Endodermal cell (in vitro differentiated cells): ENCODE measurements at regions not wholly inside any gene's neighbourhood (a gene's known extent, or its start where the extent isn't known, plus 50 kb on each side); places are given as distances from the start of the nearest gene placed in this dataset.

Experiments used
- DNase-seq: peaks from one replicate; pipeline ENCODE4 v3.0.0-alpha.2; 2017
- H3K27ac ChIP-seq: 2 replicates; pipeline ENCODE4 v1.5.1; 2013; ENCODE audit warnings: mild to moderate bottlenecking, low read depth, low read length, moderate library complexity
- H3K27me3 ChIP-seq: 2 replicates; pipeline ENCODE4 v1.6.1; 2013; ENCODE audit warnings: mild to moderate bottlenecking, low read length, moderate library complexity; ENCODE audit not compliant: insufficient read depth, control insufficient read depth, poor library complexity, severe bottlenecking
- H3K36me3 ChIP-seq: 2 replicates; pipeline ENCODE4 v1.7.0; 2013; ENCODE audit warnings: mild to moderate bottlenecking, low read length, moderate library complexity; ENCODE audit not compliant: control insufficient read depth, insufficient read depth
- H3K4me1 ChIP-seq: one replicate; pipeline ENCODE4 v1.7.0; 2013; ENCODE audit warnings: low read length; ENCODE audit not compliant: control insufficient read depth, insufficient read depth
- H3K4me3 ChIP-seq: 2 replicates; pipeline ENCODE4 v1.5.1; 2013; ENCODE audit warnings: mild to moderate bottlenecking, low read length, moderate library complexity
- H3K9ac ChIP-seq: 2 replicates; pipeline ENCODE4 v1.6.1; 2013; ENCODE audit warnings: mild to moderate bottlenecking, low read length, moderate library complexity; ENCODE audit not compliant: poor library complexity, severe bottlenecking; ENCODE audit errors: extremely low read depth
- H3K9me3 ChIP-seq: 2 replicates; pipeline ENCODE4 v1.6.1; 2013; ENCODE audit warnings: mild to moderate bottlenecking, low read length, moderate library complexity; ENCODE audit not compliant: control insufficient read depth
- H3K27ac Mint-ChIP-seq: 2 replicates; pipeline ENCODE4 v1.8.0; 2020; ENCODE audit warnings: mixed read lengths
- H3K27me3 Mint-ChIP-seq: 2 replicates; pipeline ENCODE4 v1.8.0; 2021; ENCODE audit warnings: mild to moderate bottlenecking, mixed read lengths; ENCODE audit not compliant: insufficient read depth
- H3K36me3 Mint-ChIP-seq: 2 replicates; pipeline ENCODE4 v1.8.0; 2020; ENCODE audit warnings: low read depth, mixed read lengths
- H3K4me1 Mint-ChIP-seq: 2 replicates; pipeline ENCODE4 v1.8.0; 2020; ENCODE audit warnings: mixed read lengths
- H3K4me3 Mint-ChIP-seq: 2 replicates; pipeline ENCODE4 v1.8.0; 2020; ENCODE audit warnings: mild to moderate bottlenecking, moderate library complexity, mixed read lengths
- H3K9me3 Mint-ChIP-seq: 2 replicates; pipeline ENCODE4 v1.8.0; 2020; ENCODE audit warnings: mild to moderate bottlenecking, mixed read lengths
- CTCF ChIP-seq: fragments of 200-600 bp; sonication (generic); conservative IDR thresholded peaks from 2 replicates; pipeline ENCODE4 v1.5.0; 2021; ENCODE audit warnings: antibody characterized with exemption, mild to moderate bottlenecking
- WGBS, 2 experiments: methylation state at CpG; one replicate each; pipeline versions ENCODE4 v1.1.5 to v1.1.7; 2013; ENCODE audit warnings: missing lambda C conversion rate in 2 of 2, mixed read lengths in 1 of 2; ENCODE audit not compliant: insufficient coverage in 1 of 2, insufficient read length in 1 of 2; 5-methylcytosine and 5-hydroxymethylcytosine counted together

- Mint-ChIP-seq H3K36me3 (no peaks in the 10 kb centered on the region), H3K4me3 (no peak overlapping the region), H3K27me3 (no peaks in the 10 kb centered on the region), H3K9me3 (no peaks in the 10 kb centered on the region), H3K27ac (no peak overlapping the region), H3K4me1 (peaks cover 29% of the 10 kb centered on the region)
- Histone ChIP-seq H3K27ac (no peak overlapping the region), H3K36me3 (no peaks in the 10 kb centered on the region), H3K9ac (no peak overlapping the region), H3K4me3 (no peak overlapping the region), H3K27me3 (no peaks in the 10 kb centered on the region), H3K4me1 (peaks cover 6% of the 10 kb centered on the region), H3K9me3 (peaks cover 4% of the 10 kb centered on the region)
- WGBS, 2 experiments = 90 to 97% methylated on average over 4 of the region's 4 CpGs
- DNase-seq = no peak
- TF ChIP-seq CTCF = no peak
These were observed 151.2 kb upstream of the TMEM170B start for GRCh38 chr6:11386323-11386722.

- no peaks in the 10 kb centered on the region for H3K9me3 Mint-ChIP-seq
- H3K36me3 ChIP-seq = no peaks in the 10 kb centered on the region
- no peak overlapping the region for H3K27ac ChIP-seq
- WGBS, 2 experiments = 84 to 100% methylated on average over 1 to 7 of the region's 7 CpGs
- H3K9me3 ChIP-seq = no peaks in the 10 kb centered on the region
- H3K4me3 ChIP-seq = no peak overlapping the region
- H3K27ac Mint-ChIP-seq = no peak overlapping the region
- H3K4me1 Mint-ChIP-seq = peaks cover 29% of the 10 kb centered on the region
- H3K27me3 Mint-ChIP-seq = no peaks in the 10 kb centered on the region
- no peaks in the 10 kb centered on the region for H3K36me3 Mint-ChIP-seq
- DNase-seq = peak; percentile 57
- no peaks in the 10 kb centered on the region for H3K27me3 ChIP-seq
- peaks cover 6% of the 10 kb centered on the region for H3K4me1 ChIP-seq
- no peak overlapping the region for H3K4me3 Mint-ChIP-seq
- H3K9ac ChIP-seq = no peak overlapping the region
- TF ChIP-seq CTCF = no peak
These were observed 152.3 kb upstream of the NEDD9 start for GRCh38 chr6:11384531-11385309.

- Histone ChIP-seq H3K36me3 (no peaks in the 10 kb centered on the region), H3K9ac (no peak overlapping the region), H3K27ac (no peak overlapping the region), H3K4me1 (peaks cover 6% of the 10 kb centered on the region), H3K4me3 (no peak overlapping the region), H3K9me3 (peaks cover 12% of the 10 kb centered on the region), H3K27me3 (no peaks in the 10 kb centered on the region)
- Mint-ChIP-seq H3K27me3 (no peaks in the 10 kb centered on the region), H3K27ac (no peak overlapping the region), H3K4me1 (peaks cover 28% of the 10 kb centered on the region), H3K9me3 (peaks cover 10% of the 10 kb centered on the region), H3K4me3 (no peak overlapping the region), H3K36me3 (no peaks in the 10 kb centered on the region)
- DNase-seq = peak; percentile 49
- WGBS, 2 experiments = 94% methylated on average over 6 to 12 of the region's 13 CpGs
- no peak for TF ChIP-seq CTCF
These were observed 149.5 kb upstream of the NEDD9 start for GRCh38 chr6:11381801-11382513.
